T-helper 22 cell (primary cell): ENCODE measurements at regions not wholly inside any gene's neighbourhood (a gene's known extent, or its start where the extent isn't known, plus 50 kb on each side); places are given as distances from the start of the nearest gene placed in this dataset.
"Not testable (repeated sequence)": the region's sequence is repeated elsewhere in the genome, so short reads cannot be mapped to it uniquely, and the experiment has no call there.

Source experiments
- DNase-seq: peaks from one replicate; pipeline ENCODE4 v3.0.0-alpha.2; 2020; ENCODE audit warnings: low read depth

DNA sequence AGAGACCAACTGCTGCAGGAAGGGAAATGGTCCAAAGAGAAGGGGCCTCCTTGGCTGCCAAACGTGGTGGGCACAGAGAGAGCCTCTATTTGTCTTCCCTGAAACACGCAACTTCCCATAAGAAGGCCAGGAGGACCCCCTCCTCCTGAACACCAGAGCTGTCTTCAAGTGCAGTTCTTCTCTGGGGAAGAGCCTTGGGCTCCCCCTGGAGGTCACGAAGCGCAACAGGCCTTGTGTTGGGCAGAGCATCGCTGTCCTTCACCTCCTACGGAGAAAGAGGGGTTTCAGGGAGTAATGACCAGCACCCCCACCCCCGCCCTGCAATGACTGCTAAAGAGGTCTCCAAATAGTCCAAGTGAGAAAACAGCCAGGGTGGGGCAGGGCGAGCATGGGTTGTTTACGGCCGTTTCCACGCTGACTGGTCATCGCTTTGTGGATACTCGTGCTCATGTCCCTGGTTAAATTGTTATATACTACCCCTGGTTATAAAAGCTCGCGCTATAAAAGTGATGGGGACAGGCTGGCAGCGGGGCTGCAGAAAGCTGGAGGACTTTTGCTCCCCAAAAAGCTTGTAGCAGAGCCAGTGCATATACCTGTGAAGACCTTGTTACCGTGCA lies 397.5 kb upstream of the ATP10A start:
- no peak for DNase-seq

DNA sequence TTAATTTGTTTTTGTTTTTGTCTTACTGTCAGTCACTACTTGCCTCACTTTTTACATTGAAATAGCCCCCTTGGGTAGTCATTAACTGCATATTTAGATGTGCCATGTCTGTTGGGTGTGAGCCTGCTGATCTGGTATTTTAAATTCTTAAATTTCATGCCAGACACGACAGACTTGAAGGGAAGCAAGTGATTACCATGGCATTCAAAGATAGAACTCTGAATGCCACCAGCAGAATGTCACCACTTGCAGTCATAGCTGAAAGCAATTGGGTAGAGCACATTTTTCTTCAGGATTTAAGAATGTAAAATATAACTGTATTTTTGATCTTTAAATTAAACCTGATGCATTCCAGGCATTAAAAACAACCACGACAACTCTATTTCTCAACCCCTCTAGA lies 396.5 kb upstream of the ATP10A start:
- no peak for DNase-seq

DNA sequence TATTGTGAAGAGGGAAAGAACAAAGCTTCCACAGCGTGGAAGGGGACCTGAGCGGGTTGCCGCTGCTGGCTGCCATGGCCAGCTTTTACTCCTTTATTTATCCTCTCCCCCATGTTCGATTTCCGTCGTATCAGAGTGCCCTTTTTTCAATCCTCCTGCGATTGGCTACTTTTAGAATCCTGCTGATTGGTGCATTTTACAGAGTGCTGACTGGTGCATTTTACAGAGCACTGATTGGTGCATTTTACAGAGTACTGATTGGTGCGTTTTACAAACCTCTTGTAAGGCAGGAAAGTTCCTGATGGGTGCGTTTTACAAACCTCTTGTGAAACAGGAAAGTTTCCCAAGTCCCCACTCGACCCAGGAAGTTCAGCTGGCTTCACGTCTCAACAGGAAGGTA lies 381.7 kb upstream of the ATP10A start:
- DNase-seq, result not testable (repeated sequence)

DNA sequence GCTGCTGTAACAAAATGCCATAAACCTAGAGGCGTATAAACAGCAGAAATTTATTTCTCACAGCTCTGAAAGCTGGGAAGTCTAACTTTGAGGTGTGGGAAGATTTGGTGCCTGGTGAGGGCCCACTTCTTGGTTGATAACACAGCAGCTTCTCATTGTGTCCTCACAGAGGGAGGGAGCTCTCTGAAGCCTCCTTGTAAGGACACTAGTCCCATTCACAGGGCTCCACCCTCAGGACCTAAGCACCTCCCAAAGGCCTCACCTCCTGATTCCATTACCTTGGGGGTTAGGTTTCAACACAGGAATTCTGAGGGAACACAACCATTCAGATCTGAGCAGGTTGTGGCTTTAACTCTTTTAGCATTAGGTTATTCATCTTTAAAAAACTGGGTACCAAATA lies 380.3 kb upstream of the ATP10A start:
- DNase-seq, result no peak

DNA sequence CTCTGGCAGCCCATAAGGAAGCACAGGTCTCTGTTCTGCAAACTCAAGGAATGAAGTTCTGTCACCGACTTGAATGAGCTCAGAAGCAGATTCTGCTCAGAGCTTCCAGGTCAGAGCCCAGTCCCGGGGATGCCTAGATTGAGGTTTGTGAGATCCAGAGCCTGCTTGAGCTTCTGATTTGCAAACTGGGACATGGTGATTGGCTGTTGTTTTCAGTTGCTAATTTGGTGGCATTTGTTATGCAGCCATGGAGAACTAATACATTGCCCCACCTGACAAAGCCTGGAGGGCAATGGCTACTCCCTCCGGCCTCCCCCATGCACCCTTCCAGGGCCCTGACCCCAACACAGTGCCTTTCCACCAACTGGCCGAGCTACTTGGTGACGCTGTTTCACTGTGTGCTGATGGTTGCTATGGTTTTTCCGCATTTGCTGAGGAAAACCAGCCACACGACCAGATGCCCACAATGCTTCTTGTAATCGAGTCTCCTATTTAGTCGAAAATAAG lies 379.5 kb upstream of the ATP10A start:
- no peak for DNase-seq

DNA sequence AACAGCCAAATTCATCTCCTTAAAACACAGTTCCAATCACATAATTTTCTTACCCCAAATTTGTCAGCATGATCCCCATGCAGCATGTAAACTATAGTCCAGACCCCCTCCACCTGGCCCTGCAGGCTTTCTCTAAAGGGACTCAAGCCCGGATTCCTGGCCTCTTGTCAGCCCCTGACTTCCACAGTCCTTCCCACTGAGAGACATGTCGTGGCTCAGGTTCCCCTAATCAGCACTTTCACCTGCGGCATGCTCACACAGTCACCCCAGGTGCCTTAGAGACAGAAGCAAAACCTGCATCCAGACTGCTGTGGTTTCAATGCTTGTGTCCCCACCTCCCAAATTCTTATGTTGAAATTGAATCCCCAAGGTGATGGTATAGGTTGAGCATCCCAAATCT lies 372.7 kb upstream of the ATP10A start:
- DNase-seq, result no peak

DNA sequence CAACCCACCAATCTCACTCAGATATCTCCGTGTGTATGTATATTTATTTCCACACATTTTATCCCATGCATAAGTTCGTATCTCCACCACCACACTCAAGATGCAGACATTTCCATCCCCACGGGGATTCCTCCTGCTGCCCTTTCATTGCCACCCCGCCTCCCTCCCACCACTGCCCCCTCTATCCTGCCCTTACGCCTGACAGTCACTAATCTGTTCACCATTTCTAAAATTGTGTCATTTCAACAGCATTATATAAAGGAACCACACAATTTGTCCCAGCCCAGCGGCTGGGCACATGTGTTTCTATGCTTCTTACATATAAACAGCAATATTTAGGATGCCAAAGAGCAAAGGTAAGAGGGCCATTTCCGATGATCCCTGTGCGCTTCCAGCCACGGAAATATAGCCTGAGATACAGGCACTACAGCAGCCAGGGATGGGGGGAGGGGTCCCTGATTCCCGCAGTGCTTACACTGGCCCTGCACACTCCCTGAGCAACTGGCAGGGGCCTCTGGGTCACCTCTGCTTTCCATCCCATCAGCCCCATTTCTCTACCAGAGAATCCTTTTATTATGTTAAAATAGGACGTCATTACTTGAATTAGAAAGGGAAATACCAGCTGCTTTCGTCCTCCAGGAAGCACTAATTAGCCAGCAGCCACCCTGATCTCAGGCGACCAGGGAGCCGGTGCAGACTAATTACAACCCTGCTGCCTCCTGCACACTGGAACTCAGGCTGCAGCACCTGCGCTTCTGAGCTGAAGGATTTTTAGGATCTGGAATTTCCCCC lies 372.0 kb upstream of the ATP10A start:
- no peak for DNase-seq

DNA sequence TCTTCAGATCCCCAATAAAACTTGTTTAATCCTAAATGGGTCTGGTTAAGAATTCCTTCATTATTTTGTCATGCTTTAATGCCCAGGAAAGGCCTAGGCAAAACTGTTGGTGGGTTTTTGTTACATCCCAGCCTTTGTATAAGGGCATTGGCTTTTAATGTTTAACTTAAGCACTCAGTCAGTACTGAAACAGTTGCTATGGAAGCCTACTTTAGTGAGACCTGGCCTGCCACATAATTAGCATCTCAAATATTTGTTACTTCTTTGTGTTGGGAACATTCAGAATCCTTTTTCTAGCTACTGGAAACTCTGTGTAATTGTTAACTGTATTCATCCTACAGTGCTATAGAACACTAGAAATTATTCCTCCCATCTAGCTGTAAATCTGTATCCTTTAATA lies 369.6 kb upstream of the ATP10A start:
- no peak for DNase-seq

DNA sequence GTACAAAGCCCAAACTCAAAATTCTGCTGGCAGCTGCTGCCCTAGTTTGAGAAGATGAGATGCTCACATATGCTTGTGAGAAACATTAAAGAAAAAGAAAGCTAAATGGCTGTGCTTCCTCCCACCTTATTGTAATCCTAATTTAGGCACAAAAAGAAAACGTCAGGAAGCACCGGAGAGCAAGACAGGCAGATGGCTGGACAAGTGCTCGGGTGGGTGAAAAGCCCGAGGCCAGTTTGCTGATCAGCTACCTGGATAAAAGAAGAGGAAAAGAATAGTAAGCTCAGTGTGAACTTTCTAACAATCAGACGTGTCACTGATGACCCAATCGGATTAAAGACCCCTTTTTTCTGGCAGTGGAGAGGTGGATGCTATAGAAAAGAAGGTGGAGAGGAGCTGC lies 368.0 kb upstream of the ATP10A start:
- DNase-seq, result no peak

DNA sequence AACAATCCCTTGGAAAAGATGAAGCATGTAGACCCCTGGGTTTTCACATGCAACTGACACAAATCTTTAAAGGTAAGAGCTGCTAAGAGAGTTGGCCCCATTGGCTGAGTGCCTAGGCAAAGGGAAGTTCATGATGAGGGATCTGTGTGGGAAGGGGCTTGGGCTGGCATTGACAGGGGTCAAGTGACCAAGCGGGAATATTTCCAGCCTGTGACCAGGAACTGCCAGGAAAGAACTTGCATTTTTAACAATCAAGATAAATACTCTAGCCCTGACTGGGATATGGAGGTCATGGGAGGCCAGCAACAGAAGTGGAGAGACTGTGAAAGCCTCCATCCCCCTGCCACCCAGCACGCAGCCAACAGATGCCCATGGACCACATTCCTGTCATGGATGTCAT lies 361.1 kb upstream of the ATP10A start:
- DNase-seq, result no peak

DNA sequence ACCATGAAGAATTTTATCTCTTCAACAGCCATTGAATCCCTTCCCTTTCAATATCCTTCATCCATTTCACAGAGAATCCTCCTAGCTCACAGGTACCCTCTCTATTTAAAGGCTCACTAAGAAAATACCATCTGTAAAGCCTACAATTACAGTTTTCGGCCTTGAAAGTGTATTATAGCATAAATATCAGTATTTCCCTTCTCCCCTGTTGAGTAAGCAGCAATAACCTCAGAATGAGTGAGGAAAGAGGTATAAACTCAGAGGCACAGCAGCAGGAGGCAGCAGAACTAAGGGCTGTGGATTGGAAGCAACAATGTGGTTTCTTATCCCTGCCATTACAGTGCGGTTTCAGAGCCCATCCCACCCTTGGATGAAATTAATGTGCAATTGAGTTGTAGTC lies 360.6 kb upstream of the ATP10A start:
- DNase-seq, result no peak

DNA sequence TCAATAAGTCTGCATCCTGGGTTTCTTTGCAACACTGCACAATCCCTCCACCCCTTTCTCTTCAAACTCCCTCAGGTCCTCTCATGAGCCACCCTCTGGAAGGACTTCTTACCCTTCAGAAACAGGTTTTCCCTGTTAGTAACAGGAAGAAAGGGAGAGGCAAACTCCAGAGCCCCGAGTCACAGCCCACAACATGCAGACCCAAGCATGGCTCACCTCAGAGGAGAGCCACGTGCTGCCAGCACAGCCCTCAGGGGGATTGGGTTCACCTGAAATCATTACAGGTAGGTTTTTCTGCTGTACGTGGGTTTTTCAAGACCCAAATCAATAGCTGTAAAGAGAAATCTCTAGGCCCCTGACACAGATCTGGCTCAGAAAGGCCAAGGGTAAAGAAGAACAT lies 359.7 kb upstream of the ATP10A start:
- DNase-seq, result no peak

DNA sequence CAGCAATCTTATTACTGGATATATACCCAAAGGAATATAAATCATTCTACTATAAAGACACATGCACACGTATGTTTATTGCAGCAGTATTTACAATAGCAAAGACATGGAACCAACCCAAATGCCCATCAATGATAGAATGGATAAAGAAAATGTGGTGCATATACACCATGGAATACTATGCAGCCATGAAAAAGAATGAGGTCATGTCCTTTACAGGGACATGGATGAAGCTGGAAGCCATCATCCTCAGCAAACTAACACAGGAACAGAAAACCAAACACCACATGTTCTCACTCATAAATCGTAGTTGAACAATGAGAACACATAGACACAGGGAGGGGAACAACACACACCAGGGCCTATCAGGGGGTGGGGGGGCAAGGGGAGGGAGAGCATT lies 353.9 kb upstream of the ATP10A start:
- not testable (repeated sequence) for DNase-seq

DNA sequence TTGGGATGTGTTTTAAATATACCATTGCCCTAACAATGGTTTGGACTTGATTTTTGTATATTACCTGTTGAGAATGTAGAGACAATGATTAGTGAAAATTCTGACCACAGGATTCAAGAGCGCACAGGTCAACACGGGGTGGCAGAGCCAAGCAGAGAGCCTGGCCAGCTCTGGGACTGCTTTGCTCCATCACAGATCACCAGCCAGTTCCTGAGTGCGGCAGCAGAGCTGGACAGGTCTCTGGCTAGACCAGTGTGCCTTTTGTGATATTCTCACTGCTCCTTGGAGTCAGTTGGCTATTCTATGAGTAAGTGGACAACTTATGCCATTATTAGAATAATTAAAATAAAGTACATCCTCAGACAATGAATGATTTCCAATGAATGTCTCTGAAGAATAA lies 351.2 kb upstream of the ATP10A start:
- no peak for DNase-seq

DNA sequence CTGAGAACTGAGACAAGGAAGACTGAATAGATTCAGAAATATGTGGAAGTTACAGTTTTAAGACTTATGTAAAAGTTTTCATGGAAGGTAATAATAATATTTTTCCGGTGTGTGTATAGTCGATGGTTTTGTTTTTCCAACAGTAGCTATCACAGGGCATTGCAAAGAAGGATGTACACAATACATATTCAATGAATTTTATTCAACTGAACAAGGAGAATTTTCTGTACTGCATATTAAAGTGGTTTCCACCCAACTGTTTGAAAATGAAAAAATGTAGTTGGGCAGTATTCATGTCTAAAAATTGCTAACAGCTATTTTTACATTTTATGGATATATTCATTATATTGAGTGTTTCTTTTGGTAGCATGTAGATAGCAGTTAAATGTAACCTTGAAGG lies 350.3 kb upstream of the ATP10A start:
- no peak for DNase-seq

DNA sequence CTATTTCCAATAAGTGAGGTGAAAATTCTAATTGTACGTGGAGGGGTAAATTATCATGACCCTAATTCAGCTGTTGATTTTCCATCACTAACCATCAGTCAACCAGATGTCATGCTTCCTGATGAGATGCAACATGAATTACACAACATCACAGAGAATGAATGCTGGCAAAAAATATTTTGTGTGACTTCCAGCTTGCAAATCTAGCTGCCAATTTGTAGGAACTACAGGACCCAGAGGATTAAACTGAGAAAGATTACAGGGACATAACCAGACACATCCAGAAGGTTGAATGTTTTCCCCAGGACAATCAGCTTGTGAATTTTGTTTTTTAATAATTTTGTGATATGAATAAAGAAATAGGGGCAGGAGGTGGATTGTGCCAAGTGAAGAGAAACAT lies 349.0 kb upstream of the ATP10A start:
- DNase-seq, result no peak

DNA sequence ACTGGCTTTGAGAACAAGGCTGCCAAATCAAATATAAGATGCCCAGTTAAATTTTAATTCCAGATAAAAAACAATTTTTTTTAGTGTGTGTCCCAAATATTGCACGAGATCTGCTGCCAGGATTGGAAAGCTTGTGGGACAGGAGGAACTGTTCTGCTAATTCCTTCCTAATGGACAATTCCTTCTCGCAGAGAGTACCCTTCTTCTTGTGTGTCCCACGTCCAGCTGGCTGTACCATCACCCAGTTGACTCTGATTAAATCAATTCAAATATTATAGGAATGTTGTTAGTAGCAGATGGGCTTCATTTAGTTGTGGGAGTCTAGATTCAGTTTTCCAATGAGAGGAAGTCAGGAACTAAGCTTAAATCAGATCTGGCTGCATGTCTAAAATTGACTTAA lies 347.9 kb upstream of the ATP10A start:
- DNase-seq, result no peak

DNA sequence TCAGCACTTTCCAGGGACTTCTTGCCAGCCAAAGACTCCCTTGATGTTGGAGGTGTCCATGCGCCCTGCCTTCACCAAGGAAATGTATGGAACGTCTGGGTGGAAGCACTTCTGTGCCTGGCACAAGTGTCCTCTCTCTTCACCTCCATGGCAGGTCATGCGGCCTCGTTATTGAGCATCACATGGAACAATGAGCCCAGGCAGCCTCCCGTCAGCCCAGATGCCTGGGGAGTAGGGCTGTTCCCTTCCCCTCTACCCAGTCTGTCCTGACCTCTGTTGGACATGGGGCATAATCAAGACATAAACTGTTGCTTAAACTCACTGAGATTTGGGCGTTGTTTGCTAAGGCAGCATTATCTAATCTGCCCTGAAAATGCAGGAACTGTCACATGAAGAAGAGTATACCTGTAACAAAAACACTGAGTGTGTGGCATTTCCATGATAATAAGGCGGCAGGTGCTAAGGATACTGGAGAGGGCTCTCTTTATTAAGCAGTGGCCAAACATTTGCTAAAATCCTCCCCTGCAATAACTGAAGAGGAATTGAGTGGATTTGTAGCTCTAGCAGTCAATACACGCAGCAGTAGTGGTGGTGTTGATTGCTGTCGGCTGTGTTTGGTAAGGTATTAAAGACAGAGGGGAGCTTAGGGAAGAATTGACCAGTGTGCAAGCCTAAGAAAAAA lies 338.2 kb upstream of the ATP10A start:
- DNase-seq, result no peak

DNA sequence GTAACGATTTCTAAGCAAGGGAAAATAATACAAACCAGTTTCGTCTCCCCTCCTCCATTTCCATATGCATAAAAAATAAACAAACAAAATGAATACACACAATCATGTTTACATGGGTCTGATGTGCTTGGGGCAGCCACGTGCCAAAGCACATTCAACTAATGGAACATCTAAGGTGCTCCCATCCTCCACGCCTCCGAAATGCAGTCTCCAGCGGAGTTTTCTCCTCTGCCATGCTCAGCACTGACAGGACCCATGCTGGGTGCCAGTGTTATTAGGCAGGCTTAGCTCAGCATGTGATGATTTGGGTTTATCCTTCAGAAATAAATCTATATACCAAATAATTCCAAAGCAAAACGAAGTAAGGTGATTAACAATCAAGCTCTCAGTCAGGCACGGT lies 337.3 kb upstream of the ATP10A start:
- no peak for DNase-seq

DNA sequence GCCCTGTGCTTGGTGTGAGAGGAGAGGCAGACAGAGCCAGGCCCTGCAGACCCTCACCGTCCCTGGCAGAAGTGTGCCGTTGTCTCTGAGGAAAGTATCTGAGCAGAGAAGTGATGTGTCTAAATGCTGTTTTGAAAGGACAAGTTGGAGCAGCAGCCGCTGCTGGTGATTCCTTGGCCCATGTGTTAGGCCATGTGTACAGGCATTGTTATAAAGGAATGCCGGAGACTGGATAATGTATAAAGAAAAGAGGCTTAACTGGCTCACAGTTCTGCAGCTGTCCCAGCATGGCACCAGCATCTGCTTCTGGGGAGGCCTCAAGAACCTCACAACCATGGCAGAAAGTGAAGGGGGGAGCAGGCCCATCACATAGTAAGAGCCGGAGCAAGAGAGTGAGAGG lies 334.6 kb upstream of the ATP10A start:
- no peak for DNase-seq

DNA sequence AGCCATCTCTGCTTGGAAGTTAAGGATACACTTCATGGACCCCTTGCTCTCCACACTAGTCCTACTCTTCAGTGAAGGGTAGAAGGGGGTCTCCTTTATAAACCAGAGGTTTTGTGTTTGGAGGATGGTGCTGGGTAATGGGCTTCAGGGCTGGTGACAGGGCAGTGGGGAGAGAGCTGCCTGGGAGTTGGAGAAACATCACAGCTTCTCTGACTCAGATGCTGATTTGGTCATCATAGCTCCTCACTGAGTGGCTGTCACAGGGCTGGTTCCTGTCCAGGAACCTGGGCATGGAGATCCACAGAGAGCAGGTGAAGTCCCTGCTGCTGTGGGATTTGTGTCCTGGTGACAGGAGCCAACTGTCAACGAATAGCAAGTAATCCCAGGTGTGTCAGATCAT lies 333.9 kb upstream of the ATP10A start:
- no peak for DNase-seq

DNA sequence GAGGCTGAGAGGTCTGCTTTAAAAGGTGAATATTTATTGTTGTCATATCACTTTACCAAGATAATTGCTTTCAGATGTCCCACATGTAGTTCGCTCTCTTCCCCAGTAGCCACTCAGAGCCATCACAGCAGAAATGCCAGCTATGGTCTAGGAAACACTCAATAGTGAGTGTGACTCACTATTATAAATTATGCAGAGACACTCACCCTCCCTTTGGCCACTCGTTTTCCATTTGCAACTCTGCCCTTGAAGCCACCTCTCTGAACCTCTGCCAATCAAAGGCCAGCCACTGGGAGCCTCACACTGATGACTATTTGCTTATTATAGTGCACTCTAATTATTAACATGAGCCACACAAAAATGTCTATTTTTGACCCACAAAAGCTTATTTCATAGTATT lies 328.1 kb upstream of the ATP10A start:
- no peak for DNase-seq

DNA sequence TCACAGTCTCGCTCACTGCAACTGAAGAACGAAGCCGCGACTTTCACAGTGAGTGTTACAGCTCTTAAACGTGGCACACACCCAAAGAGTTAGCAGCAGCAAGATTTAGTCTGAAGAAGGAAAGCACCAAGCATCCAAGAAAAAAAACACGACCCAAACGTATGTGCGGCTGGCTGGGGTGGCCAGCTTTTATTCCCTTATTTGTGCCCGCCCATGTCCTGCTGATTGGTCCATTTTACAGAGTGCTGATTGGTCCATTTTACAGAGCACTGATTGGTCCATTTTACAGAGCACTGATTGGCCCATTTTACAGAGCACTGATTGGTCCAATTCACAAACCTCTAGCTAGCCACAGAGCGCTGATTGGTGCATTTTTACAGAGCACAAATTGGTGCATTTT lies 323.0 kb upstream of the ATP10A start:
- not testable (repeated sequence) for DNase-seq
